ENCODE measurements at regions not wholly inside any gene's neighbourhood (a gene's known extent, or its start where the extent isn't known, plus 50 kb on each side); places are given as distances from the start of the nearest gene placed in this dataset.

- TF ChIP-seq, protein P1, sequence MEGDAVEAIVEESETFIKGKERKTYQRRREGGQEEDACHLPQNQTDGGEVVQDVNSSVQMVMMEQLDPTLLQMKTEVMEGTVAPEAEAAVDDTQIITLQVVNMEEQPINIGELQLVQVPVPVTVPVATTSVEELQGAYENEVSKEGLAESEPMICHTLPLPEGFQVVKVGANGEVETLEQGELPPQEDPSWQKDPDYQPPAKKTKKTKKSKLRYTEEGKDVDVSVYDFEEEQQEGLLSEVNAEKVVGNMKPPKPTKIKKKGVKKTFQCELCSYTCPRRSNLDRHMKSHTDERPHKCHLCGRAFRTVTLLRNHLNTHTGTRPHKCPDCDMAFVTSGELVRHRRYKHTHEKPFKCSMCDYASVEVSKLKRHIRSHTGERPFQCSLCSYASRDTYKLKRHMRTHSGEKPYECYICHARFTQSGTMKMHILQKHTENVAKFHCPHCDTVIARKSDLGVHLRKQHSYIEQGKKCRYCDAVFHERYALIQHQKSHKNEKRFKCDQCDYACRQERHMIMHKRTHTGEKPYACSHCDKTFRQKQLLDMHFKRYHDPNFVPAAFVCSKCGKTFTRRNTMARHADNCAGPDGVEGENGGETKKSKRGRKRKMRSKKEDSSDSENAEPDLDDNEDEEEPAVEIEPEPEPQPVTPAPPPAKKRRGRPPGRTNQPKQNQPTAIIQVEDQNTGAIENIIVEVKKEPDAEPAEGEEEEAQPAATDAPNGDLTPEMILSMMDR (IDR thresholded peaks at IDR 0.05; ENCODE audit: low read depth, low read length): no peak
- DNase-seq: no peak
- H3K27me3 ChIP-seq: no peaks in the 10 kb centered on the region
- no peaks in the 10 kb centered on the region for H3K36me3 ChIP-seq
- H3K4me3 ChIP-seq (ENCODE audit: low read depth, low read length): no peak overlapping the region
- no peaks in the 10 kb centered on the region for H3K4me1 ChIP-seq
- H3K9me3 ChIP-seq: no peaks in the 10 kb centered on the region
These were observed 829.3 kb downstream of the NLGN4X start for GRCh38 chrX:5399403-5399802.

DNA sequence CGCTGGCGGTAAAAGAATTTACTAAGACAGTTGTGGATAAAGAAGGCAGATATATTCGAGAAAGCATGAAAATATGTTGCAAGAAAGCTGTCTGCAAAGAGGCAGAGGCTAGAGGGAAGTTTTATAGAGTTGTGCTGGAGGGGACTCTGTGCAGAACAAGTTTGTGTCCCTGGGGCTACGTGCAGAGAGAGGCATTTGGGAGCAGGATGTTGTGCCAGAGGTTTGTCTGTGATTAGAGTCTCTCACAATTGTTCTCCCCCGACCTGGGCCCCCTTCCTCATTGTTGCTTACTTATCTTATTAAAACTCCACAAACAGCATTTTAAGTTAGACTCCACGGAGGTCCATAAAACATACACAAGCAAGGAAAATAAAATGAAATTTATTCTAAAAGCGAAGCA, 831.3 kb downstream of the NLGN4X start:
- H3K4me1 ChIP-seq: no peaks in the 10 kb centered on the region
- H3K36me3 ChIP-seq: no peaks in the 10 kb centered on the region
- no peak overlapping the region for H3K4me3 ChIP-seq (ENCODE audit: low read depth, low read length)
- no peaks in the 10 kb centered on the region for H3K9me3 ChIP-seq
- no peak for DNase-seq
- no peaks in the 10 kb centered on the region for H3K27me3 ChIP-seq
- TF ChIP-seq, protein P1 (IDR thresholded peaks at IDR 0.05; ENCODE audit: low read depth, low read length): no peak

DNA sequence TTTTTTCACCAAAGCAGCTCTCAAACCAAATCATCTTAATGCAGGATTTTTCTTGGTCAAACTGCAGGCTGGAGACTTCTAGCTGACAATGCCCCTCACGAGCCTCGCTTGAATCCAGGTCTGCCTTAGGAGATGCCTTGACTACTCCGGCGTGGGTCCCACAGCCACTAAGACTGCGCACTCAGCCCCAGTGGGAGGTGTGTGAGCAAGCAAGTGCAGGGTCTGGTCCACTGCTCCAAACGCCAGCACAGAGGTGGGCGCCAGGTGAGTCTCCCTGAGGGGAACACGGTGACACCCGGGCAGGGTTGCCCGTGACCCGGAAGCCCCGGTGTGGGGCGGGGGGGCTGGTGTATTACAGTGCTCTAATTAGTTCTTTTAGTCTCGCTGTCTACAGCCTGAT, 838.3 kb downstream of the NLGN4X start:
- no peaks in the 10 kb centered on the region for H3K9me3 ChIP-seq
- H3K4me1 ChIP-seq: no peaks in the 10 kb centered on the region
- TF ChIP-seq, protein P1 (IDR thresholded peaks at IDR 0.05; ENCODE audit: low read depth, low read length): no peak
- no peak overlapping the region for H3K4me3 ChIP-seq (ENCODE audit: low read depth, low read length)
- no peak for DNase-seq
- no peaks in the 10 kb centered on the region for H3K27me3 ChIP-seq
- H3K36me3 ChIP-seq: no peaks in the 10 kb centered on the region

DNA sequence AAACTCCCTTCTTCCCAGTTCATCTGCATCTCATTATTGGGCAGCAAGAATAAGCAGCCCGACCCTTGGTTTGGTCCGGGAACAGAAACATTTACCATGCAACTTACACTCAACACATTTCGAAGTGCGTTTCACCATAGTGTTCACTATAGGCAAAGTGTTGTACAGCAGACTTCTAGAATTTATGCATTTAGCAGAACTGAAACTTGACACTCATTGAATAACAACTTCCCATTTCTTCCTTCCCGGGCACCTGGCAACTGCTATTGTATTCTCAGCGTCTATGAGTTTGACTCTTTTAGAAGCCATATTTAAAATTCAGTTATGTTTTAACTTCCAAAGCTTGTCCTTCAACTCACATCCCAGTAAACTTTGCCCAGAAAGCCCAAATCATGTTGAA, 840.6 kb downstream of the NLGN4X start:
- no peaks in the 10 kb centered on the region for H3K36me3 ChIP-seq
- no peak overlapping the region for H3K4me3 ChIP-seq (ENCODE audit: low read depth, low read length)
- H3K9me3 ChIP-seq: no peaks in the 10 kb centered on the region
- H3K4me1 ChIP-seq: no peaks in the 10 kb centered on the region
- H3K27me3 ChIP-seq: no peaks in the 10 kb centered on the region
- no peak for DNase-seq
- TF ChIP-seq, protein P1 (IDR thresholded peaks at IDR 0.05; ENCODE audit: low read depth, low read length): no peak

GRCh38 chrX:5380426-5380825, 848.2 kb downstream of the NLGN4X start:
- no peaks in the 10 kb centered on the region for H3K36me3 ChIP-seq
- no peaks in the 10 kb centered on the region for H3K27me3 ChIP-seq
- no peak overlapping the region for H3K4me3 ChIP-seq (ENCODE audit: low read depth, low read length)
- no peak for DNase-seq
- TF ChIP-seq, protein P1 (IDR thresholded peaks at IDR 0.05; ENCODE audit: low read depth, low read length): no peak
- no peaks in the 10 kb centered on the region for H3K4me1 ChIP-seq
- H3K9me3 ChIP-seq: no peaks in the 10 kb centered on the region

- H3K27me3 ChIP-seq: no peaks in the 10 kb centered on the region
- no peak for DNase-seq
- H3K36me3 ChIP-seq: no peaks in the 10 kb centered on the region
- no peak overlapping the region for H3K4me3 ChIP-seq (ENCODE audit: low read depth, low read length)
- no peaks in the 10 kb centered on the region for H3K4me1 ChIP-seq
- TF ChIP-seq, protein P1 (IDR thresholded peaks at IDR 0.05; ENCODE audit: low read depth, low read length): no peak
- no peaks in the 10 kb centered on the region for H3K9me3 ChIP-seq
These were observed 886.8 kb downstream of the NLGN4X start for GRCh38 chrX:5341902-5342301.

Data from BE2C (cell line).